Mesodermal cell (in vitro differentiated cells): ENCODE measurements at regions not wholly inside any gene's neighbourhood (a gene's known extent, or its start where the extent isn't known, plus 50 kb on each side); places are given as distances from the start of the nearest gene placed in this dataset.
"Not testable (repeated sequence)": the region's sequence is repeated elsewhere in the genome, so short reads cannot be mapped to it uniquely, and the experiment has no call there.

Experiments
- H3K27ac ChIP-seq: 2 replicates; pipeline ENCODE4 v1.7.0; 2013; ENCODE audit warnings: mild to moderate bottlenecking, low read depth, low read length, moderate library complexity; ENCODE audit not compliant: severe bottlenecking
- H3K36me3 ChIP-seq: 2 replicates; pipeline ENCODE4 v1.7.1; 2013; ENCODE audit warnings: mild to moderate bottlenecking, low read length, moderate library complexity; ENCODE audit not compliant: control insufficient read depth, insufficient read depth
- H3K4me1 ChIP-seq: one replicate; pipeline ENCODE4 v1.7.1; 2013; ENCODE audit warnings: mild to moderate bottlenecking, low read length; ENCODE audit not compliant: insufficient read depth, control insufficient read depth, poor library complexity, severe bottlenecking
- H3K4me3 ChIP-seq: 2 replicates; pipeline ENCODE4 v1.7.0; 2013; ENCODE audit warnings: low read length, control low read depth, mild to moderate bottlenecking; ENCODE audit not compliant: insufficient read depth, poor library complexity, severe bottlenecking; ENCODE audit errors: extremely low read depth
- H3K9me3 ChIP-seq: 2 replicates; pipeline ENCODE4 v1.7.1; 2013; ENCODE audit warnings: mild to moderate bottlenecking, low read length, moderate library complexity; ENCODE audit not compliant: control insufficient read depth
- WGBS, 2 experiments: methylation state at CpG; one replicate each; pipeline ENCODE4 v1.1.5; 2013; ENCODE audit warnings: missing lambda C conversion rate in 2 of 2; ENCODE audit not compliant: insufficient coverage in 2 of 2; 5-methylcytosine and 5-hydroxymethylcytosine counted together

GRCh38 chr2:142290931-142291330 lies 160.1 kb upstream of the LRP1B start:
- Histone ChIP-seq H3K36me3 (no peaks in the 10 kb centered on the region), H3K4me1 (peaks cover 4% of the 10 kb centered on the region), H3K27ac (no peak overlapping the region), H3K4me3 (no peak overlapping the region), H3K9me3 (no peaks in the 10 kb centered on the region)
- 71 to 100% methylated on average over 2 of the region's 3 CpGs for WGBS, 2 experiments

- Histone ChIP-seq H3K36me3 (no peaks in the 10 kb centered on the region), H3K27ac (no peak overlapping the region), H3K4me1 (peaks cover 4% of the 10 kb centered on the region), H3K4me3 (no peak overlapping the region), H3K9me3 (no peaks in the 10 kb centered on the region)
- WGBS, 2 experiments = 60 to 63% methylated on average over 4 to 5 of the region's 7 CpGs
Observed at GRCh38 chr2:142286618-142287017, 155.8 kb upstream of the LRP1B start.

DNA sequence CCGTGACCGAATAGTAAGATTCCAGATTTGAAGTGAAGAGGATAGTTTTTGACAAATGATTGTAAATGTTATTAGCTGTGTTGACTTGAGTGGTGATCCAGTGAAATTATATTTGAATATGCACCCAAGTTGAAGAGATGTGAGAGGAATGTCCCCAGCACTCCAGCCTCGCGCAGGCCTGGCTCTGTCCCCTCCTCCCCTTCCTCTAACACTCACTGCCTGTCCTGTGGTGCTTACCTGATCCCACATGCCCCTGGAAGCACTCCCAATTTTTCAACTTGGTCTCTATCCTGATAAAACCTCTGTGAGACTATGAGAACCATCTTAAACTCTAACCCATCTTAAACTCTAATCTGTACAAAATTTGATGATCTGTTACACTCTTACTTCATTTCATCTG lies 154.7 kb upstream of the LRP1B start:
- 93 to 100% methylated on average over 2 of the region's 4 CpGs for WGBS, 2 experiments
- Histone ChIP-seq H3K36me3 (no peaks in the 10 kb centered on the region), H3K4me1 (peaks cover 4% of the 10 kb centered on the region), H3K9me3 (no peaks in the 10 kb centered on the region), H3K27ac (no peak overlapping the region), H3K4me3 (no peak overlapping the region)

DNA sequence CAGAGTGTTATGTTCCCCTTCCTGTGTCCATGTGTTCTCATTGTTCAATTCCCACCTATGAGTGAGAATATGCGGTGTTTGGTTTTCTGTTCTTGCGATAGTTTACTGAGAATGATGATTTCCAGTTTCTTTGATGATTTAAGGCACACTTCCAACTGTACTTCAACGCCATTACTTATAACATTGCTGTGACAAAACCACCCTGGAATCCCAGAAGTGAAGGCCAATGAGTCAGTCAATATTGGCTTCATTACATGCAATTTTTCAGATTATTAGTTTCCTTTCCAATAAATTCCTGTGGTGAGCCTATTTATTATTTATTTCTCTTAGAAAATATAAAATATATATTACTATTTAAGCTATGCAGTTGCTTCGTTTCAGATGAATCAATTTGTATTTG lies 153.5 kb upstream of the LRP1B start:
- H3K4me1 ChIP-seq, H3K4me3 ChIP-seq, H3K36me3 ChIP-seq, H3K9me3 ChIP-seq, H3K27ac ChIP-seq: not testable (repeated sequence)
- WGBS, 2 experiments = 100% methylated on average over 1 of the region's 4 CpGs; no CpG with 5 or more reads in 1 of the 2 experiments

GRCh38 chr2:142280831-142281230 lies 150.0 kb upstream of the LRP1B start:
- WGBS, 2 experiments = 72 to 73% methylated on average over 2 to 3 of the region's 5 CpGs
- H3K4me3 ChIP-seq = no peak overlapping the region
- no peaks in the 10 kb centered on the region for H3K9me3 ChIP-seq
- no peaks in the 10 kb centered on the region for H3K36me3 ChIP-seq
- peaks cover 4% of the 10 kb centered on the region for H3K4me1 ChIP-seq
- no peak overlapping the region for H3K27ac ChIP-seq

GRCh38 chr2:142270990-142271389 lies 140.2 kb upstream of the LRP1B start:
- no CpG with 5 or more reads among the region's 2 CpGs for WGBS, 2 experiments
- no peaks in the 10 kb centered on the region for H3K36me3 ChIP-seq
- no peaks in the 10 kb centered on the region for H3K9me3 ChIP-seq
- H3K27ac ChIP-seq = no peak overlapping the region
- H3K4me3 ChIP-seq = no peak overlapping the region
- no peaks in the 10 kb centered on the region for H3K4me1 ChIP-seq

DNA sequence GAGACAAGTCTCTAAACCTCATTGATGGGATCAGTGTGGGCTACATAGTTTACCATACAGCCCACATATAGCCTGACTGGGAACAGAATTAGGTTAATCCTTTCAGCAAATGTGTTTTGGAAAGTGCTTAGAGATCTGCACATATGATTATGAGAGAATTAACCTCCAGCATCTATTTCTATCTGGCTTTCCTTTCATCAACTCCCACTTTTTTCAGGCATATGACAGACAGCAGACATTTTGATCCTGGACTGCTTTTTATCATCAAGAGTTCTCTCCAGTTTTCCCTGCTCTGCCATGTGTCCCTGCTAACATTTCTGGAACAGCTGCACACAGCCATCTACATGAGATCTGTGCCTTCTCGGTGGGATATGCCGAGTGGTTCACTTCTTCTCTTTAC lies 139.5 kb upstream of the LRP1B start:
- no peaks in the 10 kb centered on the region for H3K4me1 ChIP-seq
- 80 to 100% methylated on average over 1 of the region's 2 CpGs for WGBS, 2 experiments

GRCh38 chr2:142259356-142259755 lies 128.5 kb upstream of the LRP1B start:
- Histone ChIP-seq H3K9me3 (no peaks in the 10 kb centered on the region), H3K27ac (no peak overlapping the region), H3K4me3 (no peak overlapping the region), H3K36me3 (no peaks in the 10 kb centered on the region), H3K4me1 (no peaks in the 10 kb centered on the region)
- whole genome bisulfite sequencing, 2 experiments = 98% methylated on average over 4 to 5 of the region's 5 CpGs

More for the DNA sequence above, 139.5 kb upstream of the LRP1B start:
- Histone ChIP-seq H3K36me3 (no peaks in the 10 kb centered on the region), H3K27ac (no peak overlapping the region), H3K4me3 (no peak overlapping the region), H3K9me3 (no peaks in the 10 kb centered on the region)

- Histone ChIP-seq H3K9me3 (no peaks in the 10 kb centered on the region), H3K36me3 (no peaks in the 10 kb centered on the region), H3K27ac (no peak overlapping the region), H3K4me1 (no peaks in the 10 kb centered on the region), H3K4me3 (no peak overlapping the region)
- 100% methylated on average over 1 of the region's 1 CpG; no CpG with 5 or more reads in 1 of the 2 experiments for WGBS, 2 experiments
Observed at GRCh38 chr2:142254031-142254430, 123.2 kb upstream of the LRP1B start.

- WGBS, 2 experiments = 80% methylated on average over 1 of the region's 2 CpGs; no CpG with 5 or more reads in 1 of the 2 experiments
Observed at GRCh38 chr2:142241016-142241415, 110.2 kb upstream of the LRP1B start.

DNA sequence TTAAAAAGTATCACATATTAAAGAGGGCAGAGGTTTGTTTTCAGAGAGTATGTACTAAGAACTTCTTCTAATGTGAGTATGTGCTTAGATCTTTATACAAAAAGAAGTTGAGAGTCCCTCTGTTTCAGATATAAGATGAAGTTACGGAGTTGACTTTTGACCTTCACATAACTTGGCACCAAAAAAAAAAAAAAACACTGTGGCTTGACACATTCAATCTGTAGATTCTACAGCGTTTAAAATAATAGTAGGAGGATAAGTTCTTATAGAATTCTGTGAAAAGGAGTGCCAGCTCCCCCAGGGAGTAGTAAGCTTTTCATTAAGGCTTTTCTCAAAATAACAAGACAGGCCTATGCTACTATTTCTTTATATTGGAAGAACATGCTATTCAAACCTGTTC lies 105.4 kb upstream of the LRP1B start:
- Histone ChIP-seq H3K9me3 (no peaks in the 10 kb centered on the region), H3K4me3 (no peak overlapping the region), H3K36me3 (no peaks in the 10 kb centered on the region), H3K27ac (no peak overlapping the region), H3K4me1 (no peaks in the 10 kb centered on the region)
- no CpG with 5 or more reads among the region's 2 CpGs for WGBS, 2 experiments

More at GRCh38 chr2:142241016-142241415, 110.2 kb upstream of the LRP1B start:
- H3K4me3 ChIP-seq = no peak overlapping the region
- no peaks in the 10 kb centered on the region for H3K9me3 ChIP-seq
- no peaks in the 10 kb centered on the region for H3K4me1 ChIP-seq
- no peaks in the 10 kb centered on the region for H3K36me3 ChIP-seq
- no peak overlapping the region for H3K27ac ChIP-seq
